Liver (tissue), 8 donors: ENCODE measurements at regions not wholly inside any gene's neighbourhood (a gene's known extent, or its start where the extent isn't known, plus 50 kb on each side); places are given as distances from the start of the nearest gene placed in this dataset.

Experiments used
- DNase-seq: peaks from one replicate; pipeline ENCODE4 v3.0.0-alpha.2; 2017; ENCODE audit warnings: low spot score
- H3K27ac ChIP-seq, 2 donors: one replicate each; pipeline ENCODE4 v1.7.0; 2013; ENCODE audit warnings: inconsistent platforms in 2 of 2, low read length in 2 of 2, control low read depth in 1 of 2, low read depth in 1 of 2, mild to moderate bottlenecking in 1 of 2
- H3K27me3 ChIP-seq, 4 donors: one replicate each; pipeline versions ENCODE4 v1.6.1 to v1.7.0; 2013; ENCODE audit warnings: low read length in 3 of 4, inconsistent platforms in 1 of 4, mild to moderate bottlenecking in 1 of 4, moderate library complexity in 1 of 4; ENCODE audit not compliant: control insufficient read depth in 4 of 4, insufficient read depth in 4 of 4
- H3K36me3 ChIP-seq, 4 donors: one replicate each; pipeline versions ENCODE4 v1.6.1 to v1.7.0; 2013; ENCODE audit warnings: low read length in 3 of 4, mild to moderate bottlenecking in 3 of 4, low read depth in 1 of 4, moderate library complexity in 1 of 4; ENCODE audit not compliant: control insufficient read depth in 4 of 4, insufficient read depth in 3 of 4
- H3K4me1 ChIP-seq, 4 donors: one replicate each; pipeline versions ENCODE4 v1.6.1 to v1.7.0; 2013; ENCODE audit warnings: low read length in 3 of 4, mild to moderate bottlenecking in 3 of 4, moderate library complexity in 1 of 4; ENCODE audit not compliant: control insufficient read depth in 4 of 4, insufficient read depth in 4 of 4
- H3K4me3 ChIP-seq, 3 donors: one replicate each; pipeline versions ENCODE4 v1.6.1 to v1.7.0; 2013; ENCODE audit warnings: low read length in 3 of 3, control low read depth in 1 of 3, low read depth in 1 of 3, mild to moderate bottlenecking in 1 of 3
- H3K9ac ChIP-seq, 2 donors: one replicate each; pipeline ENCODE4 v1.7.0; 2013; ENCODE audit warnings: low read length in 2 of 2, mild to moderate bottlenecking in 2 of 2, moderate library complexity in 2 of 2, control low read depth in 1 of 2, low read depth in 1 of 2
- H3K9me3 ChIP-seq, 4 donors: one replicate each; pipeline versions ENCODE4 v1.6.1 to v1.7.0; 2013; ENCODE audit warnings: low read length in 3 of 4; ENCODE audit not compliant: control insufficient read depth in 4 of 4
- EGR1 ChIP-seq, 2 donors: IDR thresholded peaks; 2 replicates each; pipeline ENCODE4 v1.6.1; 2016 to 2018; ENCODE audit warnings: antibody characterized with exemption in 2 of 2, low read depth in 2 of 2
- FOXA1 ChIP-seq: IDR thresholded peaks from 2 replicates; pipeline ENCODE4 v1.6.1; 2016; ENCODE audit warnings: antibody characterized with exemption
- FOXA2 ChIP-seq: IDR thresholded peaks from 2 replicates; pipeline ENCODE4 v1.6.1; 2016; ENCODE audit warnings: antibody characterized with exemption
- GABPA ChIP-seq, 2 donors: IDR thresholded peaks in 1 of 2; conservative IDR thresholded peaks in 1 of 2; 2 replicates each; pipeline ENCODE4 v1.6.1; 2016; ENCODE audit warnings: antibody characterized with exemption in 2 of 2, mild to moderate bottlenecking in 1 of 2, moderate library complexity in 1 of 2
- HNF4A ChIP-seq, 2 donors: conservative IDR thresholded peaks; 2 replicates each; pipeline ENCODE4 v1.6.1; 2016; ENCODE audit warnings: antibody characterized with exemption in 2 of 2, mild to moderate bottlenecking in 2 of 2
- HNF4G ChIP-seq: IDR thresholded peaks from 2 replicates; pipeline ENCODE4 v1.6.1; 2016; ENCODE audit warnings: antibody characterized with exemption
- JUND ChIP-seq, 2 donors: IDR thresholded peaks; 2 replicates each; pipeline ENCODE4 v1.6.1; 2016; ENCODE audit warnings: antibody characterized with exemption in 2 of 2
- NR2F2 ChIP-seq: IDR thresholded peaks from 2 replicates; pipeline ENCODE4 v1.6.1; 2016; ENCODE audit warnings: antibody characterized with exemption
- RAD21 ChIP-seq, 2 donors: IDR thresholded peaks; 2 replicates each; pipeline ENCODE4 v1.6.1; 2016; ENCODE audit warnings: antibody characterized with exemption in 2 of 2, mild to moderate bottlenecking in 2 of 2
- RXRA ChIP-seq, 2 donors: IDR thresholded peaks; 2 replicates each; pipeline ENCODE4 v1.6.1; 2017 to 2018; ENCODE audit warnings: antibody characterized with exemption in 2 of 2, mild to moderate bottlenecking in 1 of 2
- SP1 ChIP-seq: IDR thresholded peaks from 2 replicates; pipeline ENCODE4 v1.6.1; 2018; ENCODE audit warnings: antibody characterized with exemption, mild to moderate bottlenecking
- TAF1 ChIP-seq: conservative IDR thresholded peaks from 2 replicates; pipeline ENCODE4 v1.6.1; 2016; ENCODE audit warnings: antibody characterized with exemption, mild to moderate bottlenecking
- YY1 ChIP-seq: IDR thresholded peaks from 2 replicates; pipeline ENCODE4 v1.6.1; 2016; ENCODE audit warnings: antibody characterized with exemption, mild to moderate bottlenecking
- WGBS: extraction: QIAGEN DNeasy Blood & Tissue Kit; methylation state at CpG from one replicate; pipeline ENCODE4 v1.1.7; 2013; 5-methylcytosine and 5-hydroxymethylcytosine counted together
- TF ChIP-seq, protein P1 (sequence below): IDR thresholded peaks from 2 replicates; pipeline ENCODE4 v1.6.1; 2016; ENCODE audit warnings: antibody characterized with exemption
- TF ChIP-seq, protein P2 (sequence below): IDR thresholded peaks from 2 replicates; pipeline ENCODE4 v1.6.1; 2016; ENCODE audit warnings: antibody characterized with exemption, mild to moderate bottlenecking
- TF ChIP-seq, protein P3 (sequence below): IDR thresholded peaks from 2 replicates; pipeline ENCODE4 v1.6.1; 2016; ENCODE audit warnings: antibody characterized with exemption
- TF ChIP-seq, protein P4 (sequence below): fragments of 150-350 bp; IDR thresholded peaks from 2 replicates; pipeline ENCODE4 v1.5.1; 2017; ENCODE audit warnings: improper control_type of control experiment, low read depth, low read length; ENCODE audit not compliant: missing input control
- TF ChIP-seq, protein P5 (sequence below): IDR thresholded peaks from 2 replicates; pipeline ENCODE4 v1.6.1; 2016; ENCODE audit warnings: antibody characterized with exemption
- donor health status: healthy.
- donor health status: healthy.
- donor health status: healthy.
- donor health status: healthy.
- donor health status: healthy.

DNA sequence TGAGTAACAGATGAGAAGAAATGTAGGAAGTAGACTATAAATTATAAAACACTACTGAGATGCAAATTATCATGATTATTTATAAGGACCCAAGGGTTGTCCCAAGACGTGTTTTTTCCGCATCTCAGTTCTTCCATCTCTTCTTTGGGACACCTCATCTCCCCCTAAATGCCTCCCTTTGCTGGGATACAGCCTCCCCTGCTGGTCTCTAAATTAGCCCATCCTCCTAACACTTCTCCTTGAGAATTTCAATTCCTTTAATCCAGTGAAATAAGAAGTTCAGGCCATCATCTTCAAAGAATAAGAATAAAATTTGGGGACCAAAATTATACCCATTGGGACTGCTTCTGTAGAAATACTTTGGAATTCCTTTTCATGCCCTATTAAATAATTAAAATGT lies 667.0 kb downstream of the BCL11B start:
- 71% methylated on average over 2 of the region's 2 CpGs for WGBS
- Histone ChIP-seq H3K9ac (no peak overlapping the region), H3K36me3 (no peaks in the 10 kb centered on the region), H3K4me3 (no peak overlapping the region), H3K27me3 (peaks cover 0 to 4% (median 0%) of the 10 kb centered on the region in 4 donors), H3K27ac (no peak overlapping the region), H3K4me1 (no peaks in the 10 kb centered on the region), H3K9me3 (no peaks in the 10 kb centered on the region)
- TF ChIP-seq, protein P1, sequence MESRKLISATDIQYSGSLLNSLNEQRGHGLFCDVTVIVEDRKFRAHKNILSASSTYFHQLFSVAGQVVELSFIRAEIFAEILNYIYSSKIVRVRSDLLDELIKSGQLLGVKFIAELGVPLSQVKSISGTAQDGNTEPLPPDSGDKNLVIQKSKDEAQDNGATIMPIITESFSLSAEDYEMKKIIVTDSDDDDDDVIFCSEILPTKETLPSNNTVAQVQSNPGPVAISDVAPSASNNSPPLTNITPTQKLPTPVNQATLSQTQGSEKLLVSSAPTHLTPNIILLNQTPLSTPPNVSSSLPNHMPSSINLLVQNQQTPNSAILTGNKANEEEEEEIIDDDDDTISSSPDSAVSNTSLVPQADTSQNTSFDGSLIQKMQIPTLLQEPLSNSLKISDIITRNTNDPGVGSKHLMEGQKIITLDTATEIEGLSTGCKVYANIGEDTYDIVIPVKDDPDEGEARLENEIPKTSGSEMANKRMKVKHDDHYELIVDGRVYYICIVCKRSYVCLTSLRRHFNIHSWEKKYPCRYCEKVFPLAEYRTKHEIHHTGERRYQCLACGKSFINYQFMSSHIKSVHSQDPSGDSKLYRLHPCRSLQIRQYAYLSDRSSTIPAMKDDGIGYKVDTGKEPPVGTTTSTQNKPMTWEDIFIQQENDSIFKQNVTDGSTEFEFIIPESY: no peak
- TF ChIP-seq, protein P2, sequence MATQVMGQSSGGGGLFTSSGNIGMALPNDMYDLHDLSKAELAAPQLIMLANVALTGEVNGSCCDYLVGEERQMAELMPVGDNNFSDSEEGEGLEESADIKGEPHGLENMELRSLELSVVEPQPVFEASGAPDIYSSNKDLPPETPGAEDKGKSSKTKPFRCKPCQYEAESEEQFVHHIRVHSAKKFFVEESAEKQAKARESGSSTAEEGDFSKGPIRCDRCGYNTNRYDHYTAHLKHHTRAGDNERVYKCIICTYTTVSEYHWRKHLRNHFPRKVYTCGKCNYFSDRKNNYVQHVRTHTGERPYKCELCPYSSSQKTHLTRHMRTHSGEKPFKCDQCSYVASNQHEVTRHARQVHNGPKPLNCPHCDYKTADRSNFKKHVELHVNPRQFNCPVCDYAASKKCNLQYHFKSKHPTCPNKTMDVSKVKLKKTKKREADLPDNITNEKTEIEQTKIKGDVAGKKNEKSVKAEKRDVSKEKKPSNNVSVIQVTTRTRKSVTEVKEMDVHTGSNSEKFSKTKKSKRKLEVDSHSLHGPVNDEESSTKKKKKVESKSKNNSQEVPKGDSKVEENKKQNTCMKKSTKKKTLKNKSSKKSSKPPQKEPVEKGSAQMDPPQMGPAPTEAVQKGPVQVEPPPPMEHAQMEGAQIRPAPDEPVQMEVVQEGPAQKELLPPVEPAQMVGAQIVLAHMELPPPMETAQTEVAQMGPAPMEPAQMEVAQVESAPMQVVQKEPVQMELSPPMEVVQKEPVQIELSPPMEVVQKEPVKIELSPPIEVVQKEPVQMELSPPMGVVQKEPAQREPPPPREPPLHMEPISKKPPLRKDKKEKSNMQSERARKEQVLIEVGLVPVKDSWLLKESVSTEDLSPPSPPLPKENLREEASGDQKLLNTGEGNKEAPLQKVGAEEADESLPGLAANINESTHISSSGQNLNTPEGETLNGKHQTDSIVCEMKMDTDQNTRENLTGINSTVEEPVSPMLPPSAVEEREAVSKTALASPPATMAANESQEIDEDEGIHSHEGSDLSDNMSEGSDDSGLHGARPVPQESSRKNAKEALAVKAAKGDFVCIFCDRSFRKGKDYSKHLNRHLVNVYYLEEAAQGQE: no peak
- TF ChIP-seq, protein P3, sequence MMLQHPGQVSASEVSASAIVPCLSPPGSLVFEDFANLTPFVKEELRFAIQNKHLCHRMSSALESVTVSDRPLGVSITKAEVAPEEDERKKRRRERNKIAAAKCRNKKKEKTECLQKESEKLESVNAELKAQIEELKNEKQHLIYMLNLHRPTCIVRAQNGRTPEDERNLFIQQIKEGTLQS: no peak
- TF ChIP-seq TAF1 (no peak), RXRA (IDR thresholded peaks at IDR 0.05) (no peak), HNF4A (conservative IDR thresholded peaks at IDR 0.05) (no peak), GABPA (IDR thresholded peaks at IDR 0.05 in 1 of 2, conservative IDR thresholded peaks at IDR 0.05 in 1 of 2) (no peak), YY1 (no peak)
- TF ChIP-seq, protein P4, sequence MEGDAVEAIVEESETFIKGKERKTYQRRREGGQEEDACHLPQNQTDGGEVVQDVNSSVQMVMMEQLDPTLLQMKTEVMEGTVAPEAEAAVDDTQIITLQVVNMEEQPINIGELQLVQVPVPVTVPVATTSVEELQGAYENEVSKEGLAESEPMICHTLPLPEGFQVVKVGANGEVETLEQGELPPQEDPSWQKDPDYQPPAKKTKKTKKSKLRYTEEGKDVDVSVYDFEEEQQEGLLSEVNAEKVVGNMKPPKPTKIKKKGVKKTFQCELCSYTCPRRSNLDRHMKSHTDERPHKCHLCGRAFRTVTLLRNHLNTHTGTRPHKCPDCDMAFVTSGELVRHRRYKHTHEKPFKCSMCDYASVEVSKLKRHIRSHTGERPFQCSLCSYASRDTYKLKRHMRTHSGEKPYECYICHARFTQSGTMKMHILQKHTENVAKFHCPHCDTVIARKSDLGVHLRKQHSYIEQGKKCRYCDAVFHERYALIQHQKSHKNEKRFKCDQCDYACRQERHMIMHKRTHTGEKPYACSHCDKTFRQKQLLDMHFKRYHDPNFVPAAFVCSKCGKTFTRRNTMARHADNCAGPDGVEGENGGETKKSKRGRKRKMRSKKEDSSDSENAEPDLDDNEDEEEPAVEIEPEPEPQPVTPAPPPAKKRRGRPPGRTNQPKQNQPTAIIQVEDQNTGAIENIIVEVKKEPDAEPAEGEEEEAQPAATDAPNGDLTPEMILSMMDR: no peak
- TF ChIP-seq, protein P5, sequence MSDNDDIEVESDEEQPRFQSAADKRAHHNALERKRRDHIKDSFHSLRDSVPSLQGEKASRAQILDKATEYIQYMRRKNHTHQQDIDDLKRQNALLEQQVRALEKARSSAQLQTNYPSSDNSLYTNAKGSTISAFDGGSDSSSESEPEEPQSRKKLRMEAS: no peak
- no peak for DNase-seq

DNA sequence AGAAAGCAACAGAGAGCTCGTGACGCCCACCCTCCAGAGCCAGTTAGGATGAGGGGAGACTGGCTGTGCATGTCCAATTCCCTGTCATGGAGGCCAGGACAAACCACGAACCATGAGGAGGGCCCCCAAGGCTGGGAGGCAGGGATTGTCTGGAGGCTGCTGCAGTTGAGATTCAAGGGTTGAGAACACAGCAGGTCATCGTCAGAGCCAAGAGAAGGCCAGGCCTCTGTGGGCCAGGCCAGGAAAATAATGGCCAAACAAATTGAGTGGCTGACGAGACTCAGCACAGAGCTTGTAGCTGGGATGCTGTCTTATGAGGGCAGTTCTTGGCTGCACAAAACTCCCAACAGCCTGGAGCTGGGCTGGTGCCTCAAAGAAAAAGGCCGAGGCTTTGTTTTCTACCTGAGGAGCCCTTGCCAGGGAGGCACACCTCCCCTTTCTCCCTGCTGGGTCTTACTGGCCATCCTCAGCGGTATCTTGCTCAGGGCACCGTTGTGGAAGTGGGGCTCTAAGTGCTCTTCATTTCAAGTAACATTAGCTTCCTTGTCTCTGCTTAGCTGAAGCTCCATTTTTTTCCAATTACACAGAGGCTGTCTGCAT lies 665.9 kb downstream of the BCL11B start:
- 56% methylated on average over 8 of the region's 8 CpGs for WGBS
- DNase-seq: no peak
- TF ChIP-seq, protein P3: no peak
- TF ChIP-seq SP1 (no peak), FOXA1 (no peak), FOXA2 (no peak), NR2F2 (no peak), JUND (IDR thresholded peaks at IDR 0.05) (no peak), YY1 (no peak), HNF4A (conservative IDR thresholded peaks at IDR 0.05) (no peak), EGR1 (IDR thresholded peaks at IDR 0.05; ENCODE audit: low read depth in 2 of 2) (no peak), GABPA (IDR thresholded peaks at IDR 0.05 in 1 of 2, conservative IDR thresholded peaks at IDR 0.05 in 1 of 2) (no peak), RAD21 (IDR thresholded peaks at IDR 0.05) (no peak), TAF1 (no peak), RXRA (IDR thresholded peaks at IDR 0.05) (no peak), HNF4G (no peak)
- TF ChIP-seq, protein P4: no peak
- TF ChIP-seq, protein P1: no peak
- TF ChIP-seq, protein P5: no peak

More for the DNA sequence above, 665.9 kb downstream of the BCL11B start:
- H3K36me3 ChIP-seq: no peaks in the 10 kb centered on the region
- no peak overlapping the region for H3K9ac ChIP-seq
- no peak overlapping the region for H3K27ac ChIP-seq
- H3K4me1 ChIP-seq: no peaks in the 10 kb centered on the region
- no peak overlapping the region for H3K4me3 ChIP-seq
- H3K9me3 ChIP-seq: no peaks in the 10 kb centered on the region
- H3K27me3 ChIP-seq: peaks cover 0 to 4% (median 0%) of the 10 kb centered on the region in 4 donors
